Inflammatory macrophage (primary cell): ENCODE measurements at regions not wholly inside any gene's neighbourhood (a gene's known extent, or its start where the extent isn't known, plus 50 kb on each side); places are given as distances from the start of the nearest gene placed in this dataset.
"Not testable (repeated sequence)": the region's sequence is repeated elsewhere in the genome, so short reads cannot be mapped to it uniquely, and the experiment has no call there.

Experiments used
- DNase-seq, 2 donors: peaks; one replicate each; pipeline ENCODE4 v3.0.0-alpha.2; 2020 to 2022

- no peak for DNase-seq
Measured at GRCh38 chr2:64251497-64252250, 107.5 kb upstream of the PELI1 start.

- not testable (repeated sequence) for DNase-seq
Measured at GRCh38 chr2:64252251-64252978, 108.2 kb upstream of the PELI1 start.

- DNase-seq, result not testable (repeated sequence)
Measured at GRCh38 chr2:64253421-64253820, 109.2 kb upstream of the PELI1 start.

GRCh38 chr2:64258566-64258965, 114.3 kb upstream of the PELI1 start:
- DNase-seq, result no peak

GRCh38 chr2:64259312-64259711, 115.1 kb upstream of the PELI1 start:
- no peak for DNase-seq

- peak in 1 of 2 donors; percentile 15 for DNase-seq
Measured at GRCh38 chr2:64260093-64260803, 116.0 kb upstream of the PELI1 start.

- peak; percentile 87 to 90 for DNase-seq
Measured at GRCh38 chr2:64260817-64261216, 116.6 kb upstream of the PELI1 start.

GRCh38 chr2:64262071-64262470, 117.9 kb upstream of the PELI1 start:
- DNase-seq, result no peak

GRCh38 chr2:64262816-64263215, 118.6 kb upstream of the PELI1 start:
- no peak for DNase-seq

GRCh38 chr2:64263315-64263714, 119.1 kb upstream of the PELI1 start:
- DNase-seq, result no peak

- no peak for DNase-seq
Measured at GRCh38 chr2:64267699-64268098, 123.5 kb upstream of the PELI1 start.

GRCh38 chr2:64268330-64269048, 124.3 kb upstream of the PELI1 start:
- no peak for DNase-seq

- peak; percentile 88 to 92 for DNase-seq
Measured at GRCh38 chr2:64273524-64274398, 129.5 kb upstream of the PELI1 start.

- no peak for DNase-seq
Measured at GRCh38 chr2:64274399-64275173, 130.4 kb upstream of the PELI1 start.

- DNase-seq, result no peak
Measured at GRCh38 chr2:64275174-64275466, 130.9 kb upstream of the PELI1 start.

GRCh38 chr2:64276417-64277095, 132.3 kb upstream of the PELI1 start:
- DNase-seq, result no peak

GRCh38 chr2:64277101-64277849, 133.1 kb upstream of the PELI1 start:
- DNase-seq, result peak; percentile 77 to 83

GRCh38 chr2:64280812-64281211, 136.6 kb upstream of the PELI1 start:
- not testable (repeated sequence) for DNase-seq

GRCh38 chr2:64283006-64283570, 138.9 kb upstream of the PELI1 start:
- peak in 1 of 2 donors; percentile 19 for DNase-seq
